ENCODE measurements at regions not wholly inside any gene's neighbourhood (a gene's known extent, or its start where the extent isn't known, plus 50 kb on each side); places are given as distances from the start of the nearest gene placed in this dataset.
"Not testable (repeated sequence)": the region's sequence is repeated elsewhere in the genome, so short reads cannot be mapped to it uniquely, and the experiment has no call there.

DNA sequence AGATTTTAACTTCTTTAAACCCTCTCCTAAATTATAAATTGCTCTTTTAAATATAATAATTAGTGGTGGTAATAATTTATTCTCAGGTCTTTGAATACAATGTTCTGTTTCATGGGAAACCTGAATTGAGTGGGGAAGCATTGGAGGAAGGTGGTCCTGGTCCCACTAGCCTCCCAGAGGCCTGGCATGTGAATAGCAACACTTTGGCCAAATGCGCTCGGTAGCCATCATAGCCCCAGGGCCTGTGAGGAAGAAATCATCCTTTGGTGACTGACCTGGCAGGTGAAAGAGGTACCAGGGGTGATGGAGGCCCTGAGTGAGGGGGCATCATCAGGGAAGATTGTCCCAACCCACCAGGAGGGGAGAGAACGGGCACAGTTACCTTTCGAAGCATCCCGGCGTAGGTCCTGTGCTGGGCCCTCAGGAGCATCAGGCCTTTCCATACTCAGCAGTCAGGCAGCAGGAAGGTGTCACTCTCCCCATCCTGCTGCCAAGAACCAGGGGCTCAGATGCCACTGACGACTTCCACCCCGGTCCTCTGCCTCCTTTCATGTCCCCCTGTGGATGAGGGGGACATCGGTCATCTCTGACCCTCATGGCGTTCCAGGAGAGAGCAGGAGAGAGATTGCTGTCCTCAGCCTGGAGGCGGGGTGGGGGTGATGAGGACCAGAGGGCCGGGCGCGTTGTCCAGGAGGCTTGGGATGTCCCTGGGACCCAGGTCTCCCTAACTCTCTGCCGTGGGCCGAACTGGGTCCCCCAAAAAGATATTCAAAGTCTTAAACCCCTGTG is 78.6 kb upstream of the HPCAL1 start:
- no peak for DNase-seq (ENCODE audit: low read depth)

DNA sequence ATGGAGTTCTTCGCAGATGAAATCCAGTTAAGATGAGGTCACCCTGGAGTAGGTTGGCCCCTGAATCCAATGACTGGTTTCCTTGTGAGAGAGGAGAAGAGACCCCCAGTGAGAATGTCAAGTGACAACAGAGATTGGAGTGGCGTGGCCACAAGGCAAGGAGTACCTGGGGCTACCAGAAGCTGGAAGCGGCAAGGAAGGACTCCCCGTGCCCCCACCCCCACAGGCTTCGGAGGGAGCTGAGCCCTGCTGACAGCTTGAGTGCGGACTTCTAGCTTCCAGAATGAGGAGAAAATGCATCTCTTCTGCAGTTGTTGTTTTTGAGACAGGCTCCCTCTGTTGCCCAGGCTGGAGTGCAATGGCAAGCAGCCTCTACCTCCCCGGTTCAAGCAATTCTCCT is 78.0 kb upstream of the HPCAL1 start:
- no peak for DNase-seq (ENCODE audit: low read depth)

DNA sequence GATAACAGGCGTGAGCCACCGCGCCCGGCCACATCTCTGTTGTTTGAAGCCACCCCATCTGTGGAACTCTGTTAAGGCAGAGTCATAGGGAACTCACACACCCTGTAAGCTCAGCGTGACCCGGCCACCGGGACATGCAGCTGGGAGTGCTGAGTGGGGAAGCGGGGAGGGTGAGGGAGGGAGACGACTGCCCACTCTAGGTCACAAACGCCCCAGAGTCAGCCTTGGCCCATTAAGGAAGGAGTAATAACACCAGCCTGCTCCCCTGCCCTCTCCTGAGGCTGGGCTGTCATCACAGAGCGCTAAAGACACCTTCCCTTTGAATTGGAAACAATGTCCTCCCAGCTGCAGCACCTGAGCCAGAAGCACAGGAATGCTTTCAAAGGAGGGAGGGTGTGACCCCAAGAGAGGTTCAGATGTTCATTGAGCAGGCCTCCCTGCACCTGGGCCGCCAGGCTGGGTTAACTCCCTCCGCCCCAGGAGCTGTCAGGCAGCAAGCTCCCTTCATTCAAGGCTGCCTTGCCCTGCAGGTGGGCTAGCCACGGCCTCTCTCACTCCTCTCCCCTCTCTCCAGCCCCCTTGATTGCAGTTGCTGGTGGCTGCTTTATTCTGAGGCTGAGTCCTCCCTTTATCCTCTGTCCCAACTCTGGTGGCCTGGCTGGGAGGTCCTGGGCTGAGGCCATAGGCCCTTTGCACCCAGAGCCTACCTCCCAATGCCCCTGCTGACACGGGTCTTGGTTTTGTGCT is 77.2 kb upstream of the HPCAL1 start:
- DNase-seq (ENCODE audit: low read depth), result no peak

GRCh38 chr2:10226038-10226724 is 76.5 kb upstream of the HPCAL1 start:
- DNase-seq (ENCODE audit: low read depth), result no peak

DNA sequence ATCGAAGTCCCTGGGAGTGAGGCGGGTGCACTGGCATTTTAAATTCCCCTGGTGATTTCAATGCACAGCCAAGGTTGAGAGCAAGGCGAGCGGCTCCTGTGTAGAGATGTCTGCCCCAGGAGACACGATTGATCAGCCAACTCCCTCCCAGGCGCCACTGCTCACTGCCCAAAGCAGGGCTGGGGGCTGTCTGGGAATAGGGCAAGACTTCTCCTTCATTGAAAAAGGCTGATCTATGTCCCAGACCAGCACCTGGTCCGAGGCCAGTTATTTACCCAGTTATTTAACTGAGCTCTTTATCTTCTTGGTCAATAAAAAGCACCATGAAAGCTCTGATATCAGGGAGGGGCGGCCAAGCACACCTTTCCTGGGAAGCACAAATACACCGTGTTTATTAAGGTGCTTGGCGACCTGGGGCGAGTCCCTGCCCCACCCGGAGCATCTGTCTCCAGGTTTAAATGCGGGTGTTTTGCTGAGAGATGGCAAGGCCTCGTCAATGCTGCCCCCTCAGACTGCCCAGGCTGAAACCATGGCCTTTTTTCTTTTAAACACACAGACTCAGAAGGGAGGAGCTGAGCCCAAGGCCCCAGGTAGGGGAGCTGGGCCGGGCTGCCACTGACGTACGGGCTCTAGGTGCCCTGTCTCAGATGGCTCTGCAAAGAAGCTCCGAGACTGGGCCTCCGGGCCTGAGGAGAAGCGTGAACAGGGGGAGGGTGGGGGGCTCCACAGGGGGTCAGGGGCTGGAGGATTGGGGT is 73.9 kb upstream of the HPCAL1 start:
- DNase-seq (ENCODE audit: low read depth), result no peak

- no peak for DNase-seq (ENCODE audit: low read depth)
Measured at GRCh38 chr2:10229462-10230099, 73.1 kb upstream of the HPCAL1 start.

DNA sequence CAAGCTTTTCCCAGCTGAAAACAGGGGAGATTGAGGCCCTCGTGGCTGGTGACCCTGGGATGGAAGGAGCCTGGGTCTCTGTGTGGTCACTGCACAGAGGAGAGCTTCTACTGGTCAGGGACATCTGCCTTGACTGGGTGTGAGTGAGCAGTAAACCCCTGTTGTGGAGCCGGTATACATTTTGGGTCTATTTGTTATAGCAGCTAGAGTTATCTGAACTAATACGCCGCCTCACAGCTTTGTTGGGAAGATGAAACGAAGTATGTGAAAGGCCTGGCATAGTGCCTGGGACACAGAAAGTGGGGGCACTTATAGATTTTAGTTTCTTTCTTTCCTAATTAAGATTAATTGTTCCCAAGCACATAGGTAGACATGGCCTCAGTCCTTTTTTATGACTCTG is 72.2 kb upstream of the HPCAL1 start:
- no peak for DNase-seq (ENCODE audit: low read depth)

DNA sequence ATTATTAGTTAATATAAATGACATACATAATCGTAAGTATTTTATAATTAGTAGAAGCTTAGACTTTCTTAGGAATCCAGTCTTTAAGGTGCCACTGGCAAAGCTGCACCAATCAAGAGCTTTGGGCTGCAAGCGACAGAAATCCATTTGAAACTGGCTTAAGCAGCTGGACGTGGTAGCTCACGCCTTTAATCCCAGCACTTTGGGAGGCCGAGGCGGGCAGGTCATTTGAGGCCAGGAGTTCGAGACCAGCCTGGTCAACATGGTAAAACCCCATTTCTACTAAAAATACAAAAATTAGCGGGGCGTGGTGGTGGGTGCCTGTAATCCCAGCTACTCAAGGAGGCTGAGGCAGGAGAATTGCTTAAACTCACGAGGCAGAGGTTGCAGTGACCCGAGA is 71.8 kb upstream of the HPCAL1 start:
- DNase-seq (ENCODE audit: low read depth), result not testable (repeated sequence)

GRCh38 chr2:10231551-10232085 is 71.1 kb upstream of the HPCAL1 start:
- DNase-seq (ENCODE audit: low read depth), result no peak

GRCh38 chr2:10232096-10232815 is 70.4 kb upstream of the HPCAL1 start:
- no peak for DNase-seq (ENCODE audit: low read depth)

DNA sequence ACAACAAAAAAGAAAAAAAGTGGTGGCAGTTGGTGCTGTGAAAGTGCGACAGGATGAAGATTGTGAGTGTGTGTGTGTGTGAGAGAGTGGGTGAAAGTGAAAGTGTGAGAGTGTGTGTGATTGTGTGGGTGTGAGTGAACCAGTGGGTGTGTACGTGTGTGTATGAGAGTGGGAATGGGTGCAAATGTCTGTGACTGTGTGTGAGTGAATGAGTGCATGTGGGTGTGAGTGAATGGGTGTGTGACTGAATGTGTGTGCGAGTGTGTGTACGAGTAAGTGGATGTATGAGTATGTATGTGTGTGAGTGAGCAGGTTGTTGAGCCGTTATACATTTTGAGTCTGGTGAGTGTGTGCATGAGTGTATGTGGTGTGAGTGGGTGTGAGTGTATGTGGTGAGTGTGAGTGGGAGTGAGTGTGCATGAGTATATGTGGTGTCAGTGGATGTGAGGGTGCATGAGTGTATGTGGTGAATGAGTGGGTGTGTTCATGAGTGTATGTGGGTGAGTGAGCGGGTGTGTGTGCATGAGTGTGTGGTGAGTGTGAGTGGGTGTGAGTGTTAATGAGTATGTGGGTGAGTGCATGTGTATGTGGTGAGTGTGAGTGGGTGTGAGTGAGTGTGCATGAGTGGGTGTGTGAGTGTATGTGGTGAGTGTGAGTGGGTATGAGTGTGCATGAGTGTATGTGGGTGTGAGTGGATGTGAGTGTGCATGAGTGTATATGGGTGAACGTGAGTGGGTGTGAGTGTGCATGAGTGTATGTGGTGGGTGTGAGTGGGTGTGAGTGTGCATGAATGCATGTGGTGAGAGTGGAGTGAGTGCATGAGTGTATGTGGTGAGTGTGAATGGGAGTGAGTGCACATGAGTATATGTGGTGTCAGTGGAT is 69.3 kb upstream of the HPCAL1 start:
- DNase-seq (ENCODE audit: low read depth), result no peak

- DNase-seq (ENCODE audit: low read depth), result no peak
Measured at GRCh38 chr2:10234013-10234306, 68.7 kb upstream of the HPCAL1 start.

- DNase-seq (ENCODE audit: low read depth), result no peak
Measured at GRCh38 chr2:10234409-10235094, 68.2 kb upstream of the HPCAL1 start.

DNA sequence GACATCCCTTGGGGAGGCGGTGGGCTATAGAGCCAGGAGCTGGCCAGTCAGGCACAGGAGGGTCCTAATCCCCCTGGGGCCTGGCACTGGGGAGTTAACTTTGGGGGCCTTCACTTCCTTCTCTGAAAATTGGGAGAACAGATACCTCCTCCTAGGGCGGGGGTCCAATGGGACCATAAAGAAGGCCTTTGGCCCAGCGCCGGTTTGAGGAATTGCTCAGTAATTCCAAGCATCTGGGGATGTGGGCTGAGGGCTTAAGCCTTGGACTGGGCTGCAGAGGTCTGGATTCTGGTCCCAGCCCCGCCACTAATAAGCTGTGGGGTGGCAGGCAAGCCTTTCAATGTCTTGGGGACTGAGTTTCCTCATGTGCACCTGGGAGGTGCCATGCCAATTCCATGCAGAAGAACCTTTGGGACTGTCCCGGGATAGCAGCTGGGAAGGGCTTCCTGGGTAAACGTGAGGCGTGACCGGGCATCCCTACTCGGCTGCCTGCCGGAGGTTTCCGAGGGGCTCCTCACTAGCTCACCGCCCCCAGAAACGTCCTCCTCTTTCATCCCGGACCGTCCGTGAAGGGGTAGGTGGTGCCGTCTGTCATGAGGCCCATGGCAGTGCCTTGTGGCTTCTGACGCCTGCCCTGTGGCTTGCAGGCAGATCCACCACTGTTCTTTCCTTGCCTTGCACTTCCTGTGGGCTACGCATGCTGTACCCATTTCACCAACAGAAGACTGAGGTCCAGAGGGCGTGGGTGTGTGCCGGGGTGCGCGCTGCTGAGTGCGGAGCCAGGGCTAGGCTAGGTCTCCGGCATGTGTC is 67.4 kb upstream of the HPCAL1 start:
- no peak for DNase-seq (ENCODE audit: low read depth)

GRCh38 chr2:10235909-10236550 is 66.7 kb upstream of the HPCAL1 start:
- DNase-seq (ENCODE audit: low read depth), result no peak

DNA sequence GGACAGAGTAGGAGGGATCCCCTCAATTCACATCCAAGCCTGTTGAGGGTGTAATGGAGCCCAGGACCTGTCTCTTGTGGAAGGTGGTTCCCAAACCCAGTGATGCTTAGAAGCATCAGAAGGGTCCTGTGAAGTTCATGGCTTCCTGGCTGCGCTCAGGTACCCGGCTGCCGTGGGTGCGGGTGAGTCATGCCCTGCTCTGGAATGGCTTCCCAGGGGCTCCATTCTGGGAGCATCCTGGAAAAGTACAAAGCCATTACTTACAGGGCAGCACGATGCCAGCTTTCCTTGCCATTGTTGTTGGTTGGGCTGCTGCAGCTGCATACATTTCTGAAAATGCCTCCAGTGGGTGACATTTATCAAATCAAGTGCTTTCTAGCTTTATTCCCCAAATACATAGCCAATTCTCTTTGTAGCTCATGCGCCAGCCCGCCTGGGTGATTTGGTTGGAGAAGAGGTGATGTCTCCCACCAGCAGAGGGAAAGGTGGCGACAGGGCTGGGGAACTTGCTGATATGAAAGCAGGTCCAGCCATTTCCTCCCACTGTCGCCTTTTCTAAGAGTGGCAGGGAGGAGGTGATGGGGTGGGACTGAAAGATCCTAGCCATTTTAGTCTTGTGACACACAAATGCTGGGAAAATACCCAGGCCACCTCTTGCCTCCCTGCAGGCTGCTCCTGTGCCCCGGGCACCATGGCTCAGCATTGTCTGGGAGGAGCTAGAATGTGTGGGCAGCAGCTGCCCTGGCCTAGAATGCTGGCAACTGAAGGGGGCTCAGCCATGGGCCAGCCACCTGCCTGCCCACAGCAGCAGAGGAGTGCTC is 65.9 kb upstream of the HPCAL1 start:
- DNase-seq (ENCODE audit: low read depth), result peak; percentile 24

Measured in RPMI7951 (cell line).